ENCODE measurements at regions not wholly inside any gene's neighbourhood (a gene's known extent, or its start where the extent isn't known, plus 50 kb on each side); places are given as distances from the start of the nearest gene placed in this dataset.

GRCh38 chr7:41175435-41175834, 527.5 kb downstream of the INHBA start:
- H3K4me1 ChIP-seq: no peaks in the 10 kb centered on the region
- TF ChIP-seq POLR2AphosphoS5 (IDR thresholded peaks at IDR 0.05): no peak
- no peak for TF ChIP-seq CTCF (IDR thresholded peaks at IDR 0.05)
- TF ChIP-seq POLR2A (IDR thresholded peaks at IDR 0.05): no peak
- no peaks in the 10 kb centered on the region for H3K36me3 ChIP-seq
- no peaks in the 10 kb centered on the region for H3K27me3 ChIP-seq
- intact Hi-C loops (cut with DNase I; ENCODE audit: low total_unique reads): no loop called here
- no peak overlapping the region for H3K4me3 ChIP-seq
- H3K9me3 ChIP-seq: no peaks in the 10 kb centered on the region
- no peak overlapping the region for H3K27ac ChIP-seq
- DNase-seq (ENCODE audit: low spot score in 2 of 2): no peak

GRCh38 chr7:41174521-41174920, 528.4 kb downstream of the INHBA start:
- no peaks in the 10 kb centered on the region for H3K36me3 ChIP-seq
- intact Hi-C loops (cut with DNase I; ENCODE audit: low total_unique reads): no loop called here
- H3K27me3 ChIP-seq: no peaks in the 10 kb centered on the region
- no peaks in the 10 kb centered on the region for H3K9me3 ChIP-seq
- TF ChIP-seq POLR2AphosphoS5 (IDR thresholded peaks at IDR 0.05) (no peak), CTCF (IDR thresholded peaks at IDR 0.05) (no peak), POLR2A (IDR thresholded peaks at IDR 0.05) (no peak)
- H3K4me1 ChIP-seq: no peaks in the 10 kb centered on the region
- DNase-seq (ENCODE audit: low spot score in 2 of 2): no peak
- no peak overlapping the region for H3K4me3 ChIP-seq
- H3K27ac ChIP-seq: no peak overlapping the region

GRCh38 chr7:41170466-41170865, 532.4 kb downstream of the INHBA start:
- intact Hi-C loops (cut with DNase I; ENCODE audit: low total_unique reads): no loop called here

GRCh38 chr7:41169317-41169716, 533.6 kb downstream of the INHBA start:
- H3K27me3 ChIP-seq: no peaks in the 10 kb centered on the region
- no peak for TF ChIP-seq POLR2AphosphoS5 (IDR thresholded peaks at IDR 0.05)
- no peak for TF ChIP-seq POLR2A (IDR thresholded peaks at IDR 0.05)
- TF ChIP-seq CTCF (IDR thresholded peaks at IDR 0.05): no peak
- DNase-seq (ENCODE audit: low spot score in 2 of 2): no peak
- no peak overlapping the region for H3K27ac ChIP-seq
- H3K9me3 ChIP-seq: no peaks in the 10 kb centered on the region
- intact Hi-C loops (cut with DNase I; ENCODE audit: low total_unique reads): no loop called here
- H3K4me3 ChIP-seq: no peak overlapping the region
- no peaks in the 10 kb centered on the region for H3K4me1 ChIP-seq
- no peaks in the 10 kb centered on the region for H3K36me3 ChIP-seq

More at GRCh38 chr7:41170466-41170865, 532.4 kb downstream of the INHBA start:
- Histone ChIP-seq H3K4me3 (no peak overlapping the region), H3K27ac (no peak overlapping the region), H3K9me3 (no peaks in the 10 kb centered on the region), H3K4me1 (no peaks in the 10 kb centered on the region), H3K27me3 (no peaks in the 10 kb centered on the region), H3K36me3 (no peaks in the 10 kb centered on the region)
- no peak for TF ChIP-seq POLR2A (IDR thresholded peaks at IDR 0.05)
- no peak for TF ChIP-seq POLR2AphosphoS5 (IDR thresholded peaks at IDR 0.05)
- no peak for TF ChIP-seq CTCF (IDR thresholded peaks at IDR 0.05)
- DNase-seq (ENCODE audit: low spot score in 2 of 2): no peak

GRCh38 chr7:41167836-41168235, 535.1 kb downstream of the INHBA start:
- intact Hi-C loops (cut with DNase I; ENCODE audit: low total_unique reads): no loop called here
- no peak for DNase-seq (ENCODE audit: low spot score in 2 of 2)
- TF ChIP-seq CTCF (IDR thresholded peaks at IDR 0.05) (no peak), POLR2AphosphoS5 (IDR thresholded peaks at IDR 0.05) (no peak), POLR2A (IDR thresholded peaks at IDR 0.05) (no peak)

More at GRCh38 chr7:41167836-41168235, 535.1 kb downstream of the INHBA start:
- Histone ChIP-seq H3K4me1 (no peaks in the 10 kb centered on the region), H3K36me3 (no peaks in the 10 kb centered on the region), H3K4me3 (no peak overlapping the region), H3K27me3 (no peaks in the 10 kb centered on the region), H3K9me3 (no peaks in the 10 kb centered on the region), H3K27ac (no peak overlapping the region)

All from breast epithelium (tissue), 4 donors.